Fibroblast of the aortic adventitia (primary cell): ENCODE measurements at regions not wholly inside any gene's neighbourhood (a gene's known extent, or its start where the extent isn't known, plus 50 kb on each side); places are given as distances from the start of the nearest gene placed in this dataset.

ENCODE experiments used
- DNase-seq: peaks from one replicate; pipeline ENCODE4 v3.0.0-alpha.2; 2010; ENCODE audit warnings: low read depth
- H3K4me3 ChIP-seq: 2 replicates; pipeline ENCODE4 v1.5.1; 2011; ENCODE audit warnings: low read depth, mild to moderate bottlenecking, control low read depth, low read length, moderate library complexity
- CTCF ChIP-seq: IDR thresholded peaks from 2 replicates; pipeline ENCODE4 v1.5.1; 2011; ENCODE audit warnings: mild to moderate bottlenecking, low read length, control low read depth, inconsistent platforms; ENCODE audit not compliant: insufficient read depth

DNA sequence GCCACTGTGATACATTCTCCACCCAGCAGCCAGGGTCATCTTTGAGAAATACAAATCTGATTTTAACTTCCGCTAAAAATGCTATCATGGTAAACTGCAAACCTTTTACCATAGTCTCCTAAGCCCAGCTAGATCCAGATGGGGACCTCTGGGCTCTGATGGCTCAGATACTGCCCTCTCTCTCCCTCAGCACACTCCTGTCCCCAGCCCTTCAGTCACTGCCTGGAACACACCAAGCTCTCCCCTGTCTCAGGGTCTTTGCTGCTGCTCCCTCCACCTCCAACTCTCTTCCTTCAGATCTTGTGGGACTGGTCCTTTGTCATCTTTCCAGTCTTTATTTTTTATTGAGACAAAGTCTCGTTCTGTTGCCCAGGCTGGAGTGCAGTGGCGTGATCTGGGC lies 65.1 kb downstream of the SPRY4 start:
- no peak for DNase-seq
- H3K4me3 ChIP-seq, result no peak overlapping the region
- TF ChIP-seq CTCF, result no peak

GRCh38 chr5:142255831-142256230 lies 69.0 kb downstream of the SPRY4 start:
- no peak for DNase-seq
- TF ChIP-seq CTCF, result no peak
- H3K4me3 ChIP-seq, result no peak overlapping the region

- H3K4me3 ChIP-seq, result no peak overlapping the region
- DNase-seq, result peak; percentile 28
- TF ChIP-seq CTCF, result no peak
Measured at GRCh38 chr5:142254431-142254830, 70.4 kb downstream of the SPRY4 start.

DNA sequence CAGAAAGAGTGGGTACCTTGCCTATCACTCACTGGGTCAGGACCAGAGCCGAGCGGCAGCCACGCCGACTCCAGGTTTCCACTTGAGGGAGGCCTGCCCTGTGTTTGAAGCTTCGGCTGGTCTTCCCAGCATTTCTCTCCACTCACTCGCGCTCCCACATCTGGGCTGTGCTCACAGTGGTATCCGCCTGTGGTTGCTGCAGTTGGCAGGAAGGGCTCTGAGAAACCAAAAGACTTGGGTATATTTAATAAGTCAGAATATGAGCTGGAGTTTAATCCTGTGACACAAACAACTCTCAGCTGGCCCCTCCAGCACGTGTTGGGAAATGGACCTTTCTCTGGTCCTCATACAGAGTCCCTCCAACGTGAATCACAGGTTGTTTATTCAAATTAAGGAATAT lies 70.9 kb downstream of the SPRY4 start:
- TF ChIP-seq CTCF, result no peak
- H3K4me3 ChIP-seq, result no peak overlapping the region
- peak; percentile 22 for DNase-seq

DNA sequence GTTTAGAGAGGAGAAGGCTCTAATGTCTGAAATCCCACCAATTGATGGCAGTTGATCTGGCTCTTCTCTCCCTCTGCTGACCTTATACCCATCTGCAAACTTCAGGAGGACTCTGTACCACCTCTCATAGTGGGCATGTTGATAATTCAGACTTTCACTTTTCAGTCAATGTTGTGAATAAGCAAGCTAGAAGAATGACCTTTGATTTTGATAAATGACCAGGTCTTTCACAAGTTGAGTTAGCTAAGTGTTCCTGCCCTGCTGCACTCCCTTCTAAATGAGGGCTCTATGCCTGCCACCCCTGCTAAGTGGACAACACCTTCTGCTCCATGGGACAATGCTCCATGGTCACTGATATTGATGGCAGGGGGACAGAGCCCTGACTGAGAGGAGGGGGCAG lies 74.7 kb downstream of the SPRY4 start:
- H3K4me3 ChIP-seq, result no peak overlapping the region
- no peak for DNase-seq
- TF ChIP-seq CTCF, result no peak

GRCh38 chr5:142248853-142249462 lies 75.9 kb downstream of the SPRY4 start:
- no peak overlapping the region for H3K4me3 ChIP-seq
- peak; percentile 46 for DNase-seq
- TF ChIP-seq CTCF, result no peak

- no peak overlapping the region for H3K4me3 ChIP-seq
- peak; percentile 95 for DNase-seq
- no peak for TF ChIP-seq CTCF
Measured at GRCh38 chr5:142246258-142246657, 78.6 kb downstream of the SPRY4 start.
